ENCODE measurements at regions not wholly inside any gene's neighbourhood (a gene's known extent, or its start where the extent isn't known, plus 50 kb on each side); places are given as distances from the start of the nearest gene placed in this dataset.

DNA sequence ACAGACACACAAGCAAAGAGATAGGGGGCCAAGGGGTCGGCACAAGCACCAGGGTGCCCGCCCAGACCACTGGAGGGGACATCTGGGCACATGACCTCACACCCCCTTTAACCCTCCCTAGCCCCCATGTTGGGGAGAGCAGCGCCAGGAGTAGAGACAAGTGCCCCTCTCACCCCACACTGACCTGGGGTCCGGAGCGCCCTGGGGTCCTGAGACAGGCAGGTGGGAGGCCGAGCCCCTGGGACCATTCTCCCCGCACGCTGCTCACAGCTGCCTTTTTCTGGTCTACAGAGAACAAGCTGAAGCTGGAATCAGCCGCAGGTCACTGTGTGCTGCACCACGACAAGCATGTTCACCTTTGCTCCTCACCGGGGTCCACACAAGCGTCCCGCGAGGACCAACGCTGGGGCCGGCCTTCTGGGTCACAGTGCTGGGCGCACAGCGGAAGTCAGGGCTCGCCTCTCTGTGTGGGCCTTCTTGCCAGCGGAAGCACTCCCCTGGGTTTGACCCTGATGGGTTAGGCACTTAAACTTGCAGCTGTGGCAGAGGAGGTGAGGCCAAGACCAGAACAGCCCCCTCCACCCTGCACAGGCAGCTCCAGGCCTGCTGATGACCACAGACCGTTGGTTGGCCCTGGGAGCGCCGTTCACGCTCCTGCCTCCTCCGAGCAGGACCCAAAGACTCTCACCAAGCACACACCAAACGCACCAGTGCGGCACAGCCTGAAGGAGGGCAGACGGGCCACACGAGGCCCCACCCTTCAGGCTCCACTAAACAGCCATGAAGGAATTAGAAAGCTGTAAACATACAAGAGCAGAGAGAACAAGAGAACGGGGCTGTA is 275.3 kb downstream of the EIPR1 start:
- DNase-seq (ENCODE audit: low read depth) = no peak
- no peak overlapping the region for H3K4me3 ChIP-seq (ENCODE audit: low read depth, low read length)

DNA sequence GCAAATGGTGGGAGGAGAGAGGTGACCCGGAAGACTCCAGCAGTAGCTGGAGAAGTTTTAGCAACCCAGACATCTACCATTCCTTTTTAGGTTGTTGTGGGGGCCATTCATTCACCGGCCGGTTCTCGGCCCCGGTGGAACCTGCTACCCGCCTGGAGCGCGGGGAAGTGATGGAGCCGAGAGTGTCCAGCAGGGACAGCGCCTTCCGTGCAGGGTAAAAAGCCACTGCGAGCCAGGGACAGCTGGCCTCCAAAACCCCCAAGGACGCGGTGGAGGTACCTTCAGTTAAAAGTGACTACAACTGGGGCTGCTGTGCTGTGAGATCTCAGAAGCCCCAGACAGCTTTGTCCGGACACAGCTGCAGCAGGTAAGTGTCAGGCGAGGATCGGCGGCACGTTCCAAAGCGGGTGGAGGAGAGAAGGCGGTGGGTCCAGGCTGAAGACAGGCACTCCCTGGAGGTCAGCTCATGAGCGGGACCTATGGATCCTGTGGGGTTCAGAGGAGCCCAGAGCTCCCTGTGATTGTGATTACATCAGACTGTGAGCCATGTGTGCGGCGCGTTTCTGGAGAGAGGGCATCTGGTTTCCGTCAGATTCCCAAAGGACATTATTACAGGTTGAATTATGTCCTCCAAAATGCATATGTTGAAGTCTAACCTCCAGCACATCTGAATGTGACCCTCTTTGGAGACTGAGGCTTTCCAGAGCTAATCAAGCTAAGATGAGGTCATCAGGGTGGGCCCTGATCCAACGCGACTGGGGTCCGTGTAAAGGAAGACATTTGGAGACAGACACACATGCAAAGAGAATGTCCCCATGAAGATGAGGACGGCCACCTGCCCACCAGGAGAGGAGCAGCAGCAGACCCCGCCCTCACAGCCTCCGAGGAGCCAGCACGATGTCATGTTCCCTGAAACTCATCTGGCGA is 276.3 kb downstream of the EIPR1 start:
- no peak overlapping the region for H3K4me3 ChIP-seq (ENCODE audit: low read depth, low read length)
- DNase-seq (ENCODE audit: low read depth) = no peak

DNA sequence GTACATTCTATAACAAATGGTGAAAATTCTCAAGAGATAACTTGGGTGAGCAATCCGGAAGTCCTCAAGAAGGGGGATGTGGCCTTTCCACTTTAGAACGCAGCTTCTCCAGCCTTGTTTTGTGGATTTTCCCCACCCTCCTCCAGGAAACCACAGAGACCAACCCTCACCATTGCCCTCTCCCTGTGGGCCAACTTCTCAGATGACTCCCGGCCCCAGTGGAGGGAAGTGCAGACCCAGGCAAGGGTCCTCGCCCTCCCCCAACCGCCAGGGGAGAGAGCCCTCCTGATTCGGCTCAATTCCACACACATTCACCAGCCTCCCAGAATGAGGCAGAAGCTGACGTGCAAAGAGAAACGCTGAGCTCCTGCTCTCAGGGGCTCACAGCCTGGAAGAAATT is 277.2 kb downstream of the EIPR1 start:
- DNase-seq (ENCODE audit: low read depth) = no peak
- H3K4me3 ChIP-seq (ENCODE audit: low read depth, low read length) = no peak overlapping the region

DNA sequence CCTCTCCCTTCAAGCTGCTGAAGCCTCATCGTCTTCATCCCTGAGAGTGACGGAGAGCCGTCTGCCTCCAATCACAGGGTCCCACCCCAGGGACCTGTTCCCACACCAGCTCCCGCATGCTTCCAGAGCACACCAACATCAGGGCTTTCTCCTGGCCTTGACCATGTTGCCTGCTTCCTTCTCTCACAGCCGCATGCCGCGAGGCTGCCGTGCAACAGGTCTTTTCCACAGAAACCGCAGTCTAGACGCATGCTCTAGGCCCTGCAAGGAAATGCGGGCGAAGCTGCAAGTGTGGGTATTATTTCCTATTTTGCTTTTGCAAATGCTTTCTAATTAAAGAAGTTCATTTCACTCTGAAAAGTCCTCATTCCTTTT is 277.8 kb downstream of the EIPR1 start:
- DNase-seq (ENCODE audit: low read depth) = no peak
- no peak overlapping the region for H3K4me3 ChIP-seq (ENCODE audit: low read depth, low read length)

DNA sequence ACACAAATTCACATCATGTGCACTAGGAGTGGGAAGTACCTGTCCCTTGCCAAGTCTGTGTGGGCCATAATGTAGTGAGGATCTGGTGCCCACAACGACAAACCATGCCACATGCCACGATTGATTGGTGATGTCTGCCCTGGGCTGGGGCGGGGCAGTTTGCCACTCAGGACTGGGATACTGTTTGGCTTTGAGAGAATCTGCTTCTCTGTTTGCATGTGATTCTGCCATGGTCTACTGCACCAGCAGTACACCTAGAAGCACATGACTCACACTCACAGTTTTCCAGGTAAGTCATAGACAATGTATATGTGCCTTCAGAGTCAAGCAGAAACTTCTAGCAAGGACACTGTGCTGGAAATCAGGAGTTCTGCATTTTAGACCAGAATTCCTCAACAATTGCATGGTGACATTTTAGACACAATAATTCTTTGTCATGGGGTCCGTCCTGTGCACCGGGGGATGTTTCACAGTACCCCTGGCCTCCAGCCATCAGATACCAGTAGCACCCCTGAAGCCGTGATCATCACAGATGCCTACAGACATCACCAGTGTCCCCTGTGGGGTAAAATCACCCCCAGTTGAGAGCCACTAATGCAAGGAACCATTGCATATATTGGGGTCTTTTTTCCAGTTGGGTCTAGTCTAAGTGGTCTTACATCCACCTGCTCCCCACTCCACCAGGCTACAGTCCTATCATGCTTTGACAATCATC is 278.3 kb downstream of the EIPR1 start:
- H3K4me3 ChIP-seq (ENCODE audit: low read depth, low read length) = no peak overlapping the region
- no peak for DNase-seq (ENCODE audit: low read depth)

DNA sequence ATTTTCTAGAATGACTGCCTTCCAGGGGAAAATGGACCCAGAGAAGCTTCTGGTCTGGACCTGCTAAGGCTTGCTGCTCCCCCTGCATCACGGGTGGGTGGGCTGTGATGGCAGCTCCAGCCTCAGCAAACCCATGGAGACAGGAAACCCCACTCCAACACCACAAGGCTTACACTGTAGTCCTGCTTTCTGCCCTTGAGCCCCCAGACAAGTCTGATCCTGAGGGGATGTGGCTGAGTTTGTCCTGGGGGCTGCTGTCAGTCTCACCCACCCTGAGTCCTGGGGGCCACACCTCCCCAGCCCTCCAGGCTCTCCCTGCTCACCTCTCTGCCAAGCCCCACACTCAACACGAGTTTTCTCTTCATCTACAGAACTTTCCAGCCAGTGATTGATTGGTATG is 279.4 kb downstream of the EIPR1 start:
- DNase-seq (ENCODE audit: low read depth) = no peak
- no peak overlapping the region for H3K4me3 ChIP-seq (ENCODE audit: low read depth, low read length)

DNA sequence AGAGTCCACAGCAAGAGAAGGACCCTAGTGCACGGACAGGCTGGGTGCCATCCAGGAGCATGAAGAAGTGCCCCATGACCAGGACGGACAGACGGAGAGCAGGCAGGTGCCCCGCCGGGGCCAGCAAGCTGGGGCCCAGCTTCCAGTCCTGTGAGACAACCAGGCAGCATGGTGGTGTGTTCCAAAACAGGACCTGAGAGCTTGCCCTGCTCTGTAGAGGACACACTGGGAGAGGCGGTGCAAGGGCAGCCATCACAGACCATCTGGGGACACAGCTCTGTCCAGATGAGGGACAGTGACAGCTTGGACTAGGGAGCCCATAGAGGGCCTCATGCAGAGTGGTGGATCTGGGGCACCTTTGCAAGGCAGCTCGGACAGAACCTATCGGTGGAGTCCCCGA is 279.8 kb downstream of the EIPR1 start:
- no peak for DNase-seq (ENCODE audit: low read depth)
- H3K4me3 ChIP-seq (ENCODE audit: low read depth, low read length) = no peak overlapping the region

DNA sequence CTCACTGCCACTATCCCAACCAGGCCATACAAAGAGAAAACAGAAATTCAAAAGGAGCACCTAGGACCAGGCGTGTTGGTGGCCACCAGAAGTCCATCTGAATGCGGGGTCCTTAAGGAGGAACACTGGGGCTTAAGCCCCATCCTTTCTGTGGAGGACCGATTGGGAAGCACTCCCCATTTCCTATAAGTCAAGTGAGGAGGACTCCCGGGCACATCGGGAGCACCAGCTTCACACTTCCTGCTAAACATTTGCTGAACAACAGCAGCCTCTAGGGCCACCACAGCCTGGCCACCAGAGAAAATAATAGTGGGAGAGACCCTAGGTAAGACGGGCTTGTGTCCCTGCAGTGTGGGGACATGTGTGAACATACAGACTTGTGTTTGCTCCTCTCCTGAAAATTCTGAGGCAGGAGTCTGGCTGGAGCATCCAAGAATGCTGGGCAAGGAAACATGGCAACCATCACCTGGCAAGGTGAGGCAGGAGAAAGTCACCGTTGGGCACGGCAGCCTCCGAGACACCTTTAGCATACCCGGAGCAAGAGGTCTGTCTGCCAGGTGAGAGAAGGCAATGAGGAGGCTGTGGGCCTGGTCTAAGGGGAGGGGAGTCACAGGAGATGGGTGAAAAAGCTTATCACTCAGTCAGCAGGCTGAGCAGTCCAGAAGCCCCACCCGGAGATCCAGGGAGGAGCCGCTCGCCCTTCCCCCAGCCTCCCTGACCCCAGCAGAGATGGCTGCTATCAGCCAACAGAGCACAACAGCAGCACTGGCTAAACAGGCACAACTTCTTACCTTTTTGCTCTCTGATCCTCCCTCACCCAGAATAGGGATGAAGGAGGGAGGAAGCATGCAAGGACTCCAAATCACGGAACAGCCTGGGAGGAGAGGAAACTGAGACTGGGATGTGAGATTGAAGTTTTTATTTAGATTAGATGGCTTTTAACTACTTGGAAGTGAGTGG is 282.3 kb downstream of the EIPR1 start:
- H3K4me3 ChIP-seq (ENCODE audit: low read depth, low read length) = no peak overlapping the region
- no peak for DNase-seq (ENCODE audit: low read depth)

DNA sequence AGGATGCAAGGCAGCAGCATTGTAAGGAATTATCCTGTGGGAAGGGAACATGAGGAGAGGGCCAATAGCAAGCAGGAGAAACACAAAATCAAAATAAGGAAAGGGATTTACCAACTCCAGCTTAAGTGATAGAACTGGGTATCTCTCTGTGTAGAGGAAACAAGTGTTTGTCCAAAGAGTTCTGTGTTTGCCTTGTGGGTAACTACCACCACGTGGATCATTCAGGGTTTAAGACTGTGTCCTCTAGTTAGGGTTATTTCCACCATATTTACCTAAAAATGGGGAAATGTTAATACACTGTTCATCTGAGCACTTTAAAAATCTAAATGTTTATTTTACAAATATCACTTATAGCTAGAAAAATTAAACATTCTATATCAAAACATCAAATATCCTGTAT is 283.3 kb downstream of the EIPR1 start:
- DNase-seq (ENCODE audit: low read depth) = no peak
- no peak overlapping the region for H3K4me3 ChIP-seq (ENCODE audit: low read depth, low read length)

DNA sequence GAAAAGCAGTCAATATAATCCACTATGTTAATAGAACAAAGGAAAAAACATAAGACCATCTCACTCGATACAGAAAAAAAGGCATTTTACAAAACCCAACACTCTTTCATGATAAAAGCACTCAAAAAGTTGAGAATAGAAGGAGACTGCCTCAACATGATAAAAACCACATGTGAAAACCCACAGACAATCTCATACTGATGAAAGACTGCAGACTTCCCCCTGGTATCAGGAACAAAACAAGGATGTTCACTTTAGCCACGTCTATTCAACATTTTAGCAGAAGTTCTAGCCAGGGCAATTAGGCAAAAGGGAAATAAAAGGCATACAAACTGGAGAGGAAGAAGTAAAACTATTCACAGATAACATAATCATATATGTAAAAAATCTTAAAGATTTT is 285.9 kb downstream of the EIPR1 start:
- DNase-seq (ENCODE audit: low read depth) = no peak
- no peak overlapping the region for H3K4me3 ChIP-seq (ENCODE audit: low read depth, low read length)

DNA sequence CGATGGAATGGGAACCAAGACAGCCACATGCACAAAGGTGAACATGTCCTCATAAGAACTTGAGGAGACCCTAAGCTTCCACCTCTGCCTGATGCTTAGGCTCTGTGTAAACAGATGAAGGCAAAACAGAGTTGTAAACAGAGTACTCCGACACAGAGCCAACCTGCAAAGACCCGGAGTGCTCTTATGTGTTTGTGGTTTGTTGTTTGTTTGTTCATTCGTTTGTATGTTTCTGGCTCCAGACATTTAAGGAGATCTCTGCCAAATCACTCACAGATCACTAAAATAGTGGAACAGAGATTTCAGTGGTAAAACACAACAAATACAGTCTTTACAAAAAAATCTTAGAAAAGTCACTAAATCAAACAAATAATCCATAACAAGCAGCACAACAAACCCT is 294.9 kb downstream of the EIPR1 start:
- no peak overlapping the region for H3K4me3 ChIP-seq (ENCODE audit: low read depth, low read length)
- DNase-seq (ENCODE audit: low read depth) = no peak

DNA sequence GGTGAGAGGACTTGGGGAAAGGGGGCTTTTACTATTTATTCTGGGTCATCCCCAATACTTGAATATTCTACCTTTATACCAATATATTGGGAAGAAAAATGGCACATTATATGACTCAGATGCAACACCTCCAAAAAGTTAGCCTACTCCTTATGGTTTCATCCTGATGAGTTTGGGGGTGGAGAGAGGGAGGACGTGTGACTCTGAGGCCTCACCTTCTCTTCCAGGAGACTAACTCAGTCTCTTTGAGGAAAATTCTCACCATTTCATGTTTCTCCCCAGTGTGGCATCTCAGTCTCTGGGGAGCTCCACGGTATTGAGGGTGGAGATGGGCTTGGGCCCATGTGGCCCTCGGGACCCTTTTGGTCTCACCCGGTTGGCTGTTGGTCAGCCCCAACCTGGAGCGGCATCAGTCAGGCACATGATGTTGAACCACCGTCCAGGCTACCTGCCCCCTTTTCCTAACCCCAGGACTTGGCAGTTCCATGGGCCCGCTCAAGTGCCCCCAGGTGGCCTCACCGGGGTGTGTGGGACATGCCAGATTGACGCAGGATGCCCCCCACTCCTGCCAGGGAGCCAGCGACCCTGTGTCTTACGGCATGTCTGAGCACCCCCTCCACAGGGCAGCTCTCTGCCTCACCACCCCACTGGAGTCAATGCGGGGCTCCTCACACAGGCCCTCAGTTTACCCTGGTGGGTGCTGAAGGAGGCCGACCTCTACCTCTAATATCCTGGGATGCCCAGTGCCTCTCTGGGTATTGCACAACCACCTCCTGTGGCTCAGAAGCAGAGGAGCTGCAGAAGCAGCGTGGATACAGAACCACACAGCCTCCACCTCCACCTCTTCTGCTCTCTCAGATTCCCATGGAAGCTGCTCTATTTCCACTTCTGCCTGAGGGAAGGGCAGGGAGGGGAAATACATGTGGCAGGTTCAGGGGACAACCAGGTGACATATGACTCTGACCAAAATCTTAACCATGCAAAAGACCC is 297.4 kb downstream of the EIPR1 start:
- DNase-seq (ENCODE audit: low read depth) = no peak
- H3K4me3 ChIP-seq (ENCODE audit: low read depth, low read length) = no peak overlapping the region

DNA sequence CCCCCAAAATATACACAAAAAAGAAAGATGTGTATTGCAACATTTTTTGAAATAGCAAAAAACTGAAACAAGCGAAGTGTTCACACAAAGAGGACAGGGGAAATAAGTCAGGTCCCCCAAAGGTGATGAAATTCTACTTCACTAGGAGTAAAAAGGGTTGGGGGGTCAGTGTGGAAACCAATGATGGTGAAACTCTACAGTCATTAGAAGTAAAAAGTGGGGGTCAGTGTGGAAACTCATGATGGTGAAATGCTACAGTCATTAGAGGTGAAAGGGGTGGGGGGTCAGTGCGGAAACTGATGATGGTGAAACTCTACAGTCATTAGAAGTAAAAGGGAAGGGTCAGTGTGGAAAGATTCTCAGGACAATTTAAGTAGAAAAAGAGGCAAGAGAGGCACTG is 298.2 kb downstream of the EIPR1 start:
- H3K4me3 ChIP-seq (ENCODE audit: low read depth, low read length) = no peak overlapping the region
- no peak for DNase-seq (ENCODE audit: low read depth)

DNA sequence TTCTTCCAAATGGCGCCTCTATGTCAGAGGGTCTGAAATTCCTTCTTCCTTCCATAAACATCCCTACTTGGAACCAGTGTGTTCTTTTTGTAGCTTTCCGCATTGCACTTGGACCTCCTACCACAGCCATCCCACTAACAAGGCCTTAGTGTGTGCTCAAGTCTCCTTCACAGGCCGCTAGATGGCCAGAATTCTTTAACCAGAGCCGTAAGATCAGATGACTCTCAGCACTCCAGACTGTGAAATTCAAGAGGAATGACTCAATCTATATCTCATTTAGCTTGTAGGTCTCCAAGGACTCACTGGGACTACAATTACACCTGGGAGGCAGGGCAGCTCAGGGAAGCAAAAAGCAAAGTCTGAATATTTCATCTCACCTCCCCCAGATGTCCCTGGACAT is 298.9 kb downstream of the EIPR1 start:
- H3K4me3 ChIP-seq (ENCODE audit: low read depth, low read length) = no peak overlapping the region
- DNase-seq (ENCODE audit: low read depth) = no peak

DNA sequence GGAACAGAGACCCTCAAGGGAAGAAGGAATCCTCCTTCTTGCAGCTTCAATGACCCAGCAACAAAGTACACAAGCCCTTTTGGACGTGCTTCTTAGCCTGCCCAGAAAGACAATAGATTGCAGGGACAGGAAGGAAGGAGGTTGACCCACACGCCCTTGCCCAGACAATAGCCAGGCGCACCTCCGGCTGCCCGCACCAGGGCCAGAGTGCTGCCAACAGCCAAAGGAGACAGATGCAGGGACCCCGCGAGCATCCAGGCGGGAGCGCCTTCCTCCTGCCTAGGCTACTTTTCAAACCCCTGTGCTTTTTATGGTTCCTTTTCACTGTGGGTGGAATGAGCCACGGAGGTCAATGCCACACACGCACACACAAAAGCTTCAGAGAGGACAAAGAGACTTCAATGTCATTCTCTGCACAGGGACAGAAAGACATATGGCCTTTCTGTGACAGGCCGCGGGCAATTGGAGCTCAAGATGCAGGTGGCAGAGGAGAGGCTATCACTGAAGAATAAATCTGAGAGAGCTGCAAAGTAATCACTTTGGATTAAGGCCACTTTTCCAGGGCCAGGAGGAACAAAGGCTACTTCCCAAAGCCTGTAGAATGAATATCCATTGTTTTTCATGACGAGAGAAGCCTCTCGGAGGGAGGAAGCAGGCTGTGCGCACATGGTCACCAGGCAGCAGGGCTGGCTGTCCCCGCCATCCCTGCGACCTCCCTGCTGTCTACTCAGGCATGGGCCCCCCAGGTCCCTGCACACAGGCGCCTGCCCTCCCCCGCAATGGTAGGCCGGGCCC is 300.6 kb downstream of the EIPR1 start:
- no peak for DNase-seq (ENCODE audit: low read depth)
- H3K4me3 ChIP-seq (ENCODE audit: low read depth, low read length) = no peak overlapping the region

DNA sequence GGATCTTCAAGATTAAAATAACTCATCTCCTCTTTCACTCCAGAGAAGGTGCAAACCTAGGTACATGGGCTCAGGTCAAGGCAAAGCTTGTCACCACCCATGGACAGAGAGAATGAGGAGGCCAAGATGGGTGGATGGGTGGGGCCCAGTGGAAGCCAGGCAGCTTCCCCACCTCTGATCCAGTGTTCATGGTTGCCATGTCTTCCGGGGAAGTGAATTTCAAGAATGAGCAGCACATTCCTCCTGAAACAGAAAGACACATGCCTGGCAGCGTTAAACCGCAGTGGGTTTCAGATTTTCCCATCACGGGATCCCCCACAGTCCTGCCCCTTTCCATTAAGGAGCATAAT is 301.7 kb downstream of the EIPR1 start:
- DNase-seq (ENCODE audit: low read depth) = no peak
- H3K4me3 ChIP-seq (ENCODE audit: low read depth, low read length) = no peak overlapping the region

DNA sequence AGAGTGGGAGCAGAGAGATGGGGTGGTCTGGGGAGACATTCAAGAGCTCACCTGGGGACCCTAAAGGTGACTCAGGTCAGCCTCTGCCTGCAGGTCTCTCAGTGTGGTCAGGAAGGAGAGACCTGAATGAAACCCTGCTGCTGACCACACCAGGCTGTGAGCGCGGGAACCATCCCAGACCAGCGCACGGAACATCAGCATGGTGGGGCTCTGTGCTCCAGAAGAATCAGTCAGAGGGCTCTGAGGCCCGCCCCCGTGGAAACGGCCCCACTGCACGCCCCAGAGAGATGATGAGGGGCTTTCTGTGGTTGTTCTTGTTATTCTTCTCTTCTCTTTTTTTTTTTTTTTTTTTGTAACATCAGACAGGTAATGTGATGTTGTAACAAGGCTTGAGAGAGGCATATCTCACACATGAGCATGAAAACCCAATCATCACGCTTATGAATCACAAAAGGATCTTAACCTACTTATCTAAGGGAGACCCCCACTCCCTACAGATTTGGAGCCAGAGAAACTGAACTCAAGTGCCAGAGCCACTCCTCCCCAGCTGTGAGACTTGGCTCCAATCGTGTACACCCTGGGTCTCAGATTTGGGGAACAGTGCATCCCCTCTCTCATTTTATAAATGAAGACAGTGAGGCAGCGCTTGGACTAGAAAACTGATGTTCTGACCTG is 302.2 kb downstream of the EIPR1 start:
- no peak for DNase-seq (ENCODE audit: low read depth)

More for the DNA sequence above, 302.2 kb downstream of the EIPR1 start:
- no peak overlapping the region for H3K4me3 ChIP-seq (ENCODE audit: low read depth, low read length)
